H9 (cell line): ENCODE measurements at regions not wholly inside any gene's neighbourhood (a gene's known extent, or its start where the extent isn't known, plus 50 kb on each side); places are given as distances from the start of the nearest gene placed in this dataset.

ENCODE experiments used
- DNase-seq: peaks from one replicate; pipeline ENCODE4 v3.0.0-alpha.2; 2017
- H2AFZ ChIP-seq: one replicate; pipeline ENCODE4 v1.6.1; 2013; ENCODE audit warnings: mild to moderate bottlenecking, low read length, control low read depth, moderate library complexity
- H2AK5ac ChIP-seq: 2 replicates; pipeline ENCODE4 v1.6.1; 2013; ENCODE audit warnings: low read length, control low read depth, mixed read lengths; ENCODE audit not compliant: insufficient read length
- H2BK120ac ChIP-seq: one replicate; pipeline ENCODE4 v1.6.1; 2013; ENCODE audit warnings: low read depth, mild to moderate bottlenecking, low read length, control low read depth, inconsistent platforms; ENCODE audit not compliant: poor library complexity, severe bottlenecking
- H2BK12ac ChIP-seq: 2 replicates; pipeline ENCODE4 v1.6.1; 2013; ENCODE audit warnings: low read length, control low read depth, mixed read lengths, low read depth; ENCODE audit not compliant: insufficient read length
- H2BK15ac ChIP-seq: 2 replicates; pipeline ENCODE4 v1.6.1; 2013; ENCODE audit warnings: low read depth, low read length, control low read depth
- H2BK20ac ChIP-seq: one replicate; pipeline ENCODE4 v1.6.1; 2013; ENCODE audit warnings: low read depth, mild to moderate bottlenecking, low read length, control low read depth, inconsistent platforms; ENCODE audit not compliant: poor library complexity, severe bottlenecking
- H2BK5ac ChIP-seq: 2 replicates; pipeline ENCODE4 v1.6.1; 2013; ENCODE audit warnings: low read length, control low read depth, mixed read lengths; ENCODE audit not compliant: insufficient read length
- H3K14ac ChIP-seq: 2 replicates; pipeline ENCODE4 v1.6.1; 2013; ENCODE audit warnings: low read length, control low read depth; ENCODE audit not compliant: insufficient read depth
- H3K18ac ChIP-seq: 2 replicates; pipeline ENCODE4 v1.6.1; 2013; ENCODE audit warnings: low read depth, mild to moderate bottlenecking, mixed read lengths, low read length, control low read depth; ENCODE audit not compliant: insufficient read length
- H3K23ac ChIP-seq: 2 replicates; pipeline ENCODE4 v1.6.1; 2013; ENCODE audit warnings: low read length, control low read depth, mixed read lengths, low read depth; ENCODE audit not compliant: insufficient read length
- H3K23me2 ChIP-seq: 2 replicates; pipeline ENCODE4 v1.6.1; 2013; ENCODE audit warnings: low read depth, mild to moderate bottlenecking, mixed read lengths, low read length, control low read depth; ENCODE audit not compliant: insufficient read length, poor library complexity, severe bottlenecking
- H3K27ac ChIP-seq: 2 replicates; pipeline ENCODE4 v1.5.1; 2013; ENCODE audit warnings: low read length, control low read depth, mixed read lengths, low read depth; ENCODE audit not compliant: insufficient read length
- H3K27me3 ChIP-seq: 2 replicates; pipeline ENCODE4 v1.6.1; 2013; ENCODE audit warnings: low read length, control low read depth, inconsistent platforms; ENCODE audit not compliant: insufficient read depth
- H3K4ac ChIP-seq: 2 replicates; pipeline ENCODE4 v1.6.1; 2013; ENCODE audit warnings: low read depth, mild to moderate bottlenecking, control low read depth, inconsistent platforms, low read length, moderate library complexity
- H3K4me1 ChIP-seq: 2 replicates; pipeline ENCODE4 v1.6.1; 2013; ENCODE audit warnings: low read length, control low read depth, inconsistent platforms; ENCODE audit not compliant: insufficient read depth
- H3K4me2 ChIP-seq: 2 replicates; pipeline ENCODE4 v1.6.1; 2013; ENCODE audit warnings: low read length, control low read depth, mixed read lengths; ENCODE audit not compliant: insufficient read length, insufficient read depth
- H3K56ac ChIP-seq: 2 replicates; pipeline ENCODE4 v1.6.1; 2013; ENCODE audit warnings: low read depth, mild to moderate bottlenecking, mixed read lengths, low read length, control low read depth; ENCODE audit not compliant: insufficient read length
- H3K79me1 ChIP-seq: 2 replicates; pipeline ENCODE4 v1.6.1; 2013; ENCODE audit warnings: low read depth, mild to moderate bottlenecking, moderate library complexity, low read length, control low read depth, inconsistent platforms; ENCODE audit not compliant: insufficient read depth, poor library complexity, severe bottlenecking
- H3K79me2 ChIP-seq: 2 replicates; pipeline ENCODE4 v1.6.1; 2013; ENCODE audit warnings: low read length, control low read depth, inconsistent platforms; ENCODE audit not compliant: insufficient read depth
- H3K9ac ChIP-seq: 2 replicates; pipeline ENCODE4 v1.6.1; 2013; ENCODE audit warnings: low read length, control low read depth, mixed read lengths; ENCODE audit not compliant: insufficient read length; ENCODE audit errors: extremely low read depth
- H3K9me3 ChIP-seq: one replicate; pipeline ENCODE4 v1.6.1; 2013; ENCODE audit warnings: low read depth, low read length, inconsistent platforms; ENCODE audit not compliant: control insufficient read depth
- H3T11ph ChIP-seq: one replicate; pipeline ENCODE4 v1.6.1; 2013; ENCODE audit warnings: mild to moderate bottlenecking, low read length, control low read depth, inconsistent platforms
- H4K20me1 ChIP-seq: one replicate; pipeline ENCODE4 v1.6.1; 2013; ENCODE audit not compliant: control insufficient read depth, insufficient read length, insufficient read depth
- H4K5ac ChIP-seq: 2 replicates; pipeline ENCODE4 v1.6.1; 2013; ENCODE audit warnings: low read depth, mild to moderate bottlenecking, mixed read lengths, low read length, control low read depth; ENCODE audit not compliant: insufficient read length
- H4K8ac ChIP-seq: replicated peaks from 2 replicates; pipeline ENCODE4 v1.6.1; 2013; ENCODE audit warnings: low read length, control low read depth, mixed read lengths, low read depth; ENCODE audit not compliant: insufficient read length
- H4K91ac ChIP-seq: 2 replicates; pipeline ENCODE4 v1.6.1; 2013; ENCODE audit warnings: low read depth, mild to moderate bottlenecking, moderate library complexity, mixed read lengths, low read length, control low read depth; ENCODE audit not compliant: insufficient read length
- H3K27ac Mint-ChIP-seq, 3 experiments: 2 replicates in 2 of 3; 3 replicates in 1 of 3; pipeline ENCODE4 v1.8.0; 2020 to 2021; ENCODE audit warnings: mixed read lengths in 3 of 3, mild to moderate bottlenecking in 1 of 3, moderate library complexity in 1 of 3
- H3K27me3 Mint-ChIP-seq: 2 replicates; pipeline ENCODE4 v1.8.0; 2021; ENCODE audit warnings: low read depth, mild to moderate bottlenecking, moderate library complexity, mixed read lengths
- H3K36me3 Mint-ChIP-seq, 3 experiments: 2 replicates in 2 of 3; 3 replicates in 1 of 3; pipeline ENCODE4 v1.8.0; 2020 to 2021; ENCODE audit warnings: low read depth in 3 of 3, mixed read lengths in 3 of 3; ENCODE audit not compliant: insufficient read depth in 1 of 3
- H3K4me1 Mint-ChIP-seq, 2 experiments: 2 replicates each; pipeline ENCODE4 v1.8.0; 2020; ENCODE audit warnings: mixed read lengths in 2 of 2
- H3K4me3 Mint-ChIP-seq, 2 experiments: 2 replicates in 1 of 2; 3 replicates in 1 of 2; pipeline ENCODE4 v1.8.0; 2020 to 2021; ENCODE audit warnings: mild to moderate bottlenecking in 2 of 2, mixed read lengths in 2 of 2, moderate library complexity in 1 of 2
- H3K9me3 Mint-ChIP-seq, 2 experiments: 2 replicates in 1 of 2; 3 replicates in 1 of 2; pipeline ENCODE4 v1.8.0; 2020; ENCODE audit warnings: mild to moderate bottlenecking in 2 of 2, mixed read lengths in 2 of 2, moderate library complexity in 1 of 2
- CTCF ChIP-seq: fragments of 200-600 bp; sonication (generic); conservative IDR thresholded peaks from 3 replicates; pipeline ENCODE4 v1.8.0; 2021; ENCODE audit warnings: antibody characterized with exemption, mild to moderate bottlenecking
- WGBS: extraction: QIAGEN DNeasy Blood & Tissue Kit; methylation state at CpG from one replicate; pipeline ENCODE4 v1.1.7; 2013; ENCODE audit warnings: missing lambda C conversion rate, low lambda C conversion rate, mixed read lengths; ENCODE audit not compliant: insufficient read length; ENCODE audit errors: extremely low coverage; 5-methylcytosine and 5-hydroxymethylcytosine counted together

- H3K79me1 ChIP-seq = no peaks in the 10 kb centered on the region
- no peak for TF ChIP-seq CTCF
- no peak overlapping the region for H3K4me2 ChIP-seq
- H3K27ac ChIP-seq = no peak overlapping the region
- no peak overlapping the region for H2BK12ac ChIP-seq
- no peaks in the 10 kb centered on the region for H3K79me2 ChIP-seq
- no peak overlapping the region for H4K91ac ChIP-seq
- no peak overlapping the region for H2BK5ac ChIP-seq
- no peak overlapping the region for H3K23ac ChIP-seq
- Mint-ChIP-seq H3K9me3 (no peaks in the 10 kb centered on the region), H3K4me3 (no peak overlapping the region), H3K4me1 (no peaks in the 10 kb centered on the region), H3K27ac (no peak overlapping the region), H3K36me3 (no peaks in the 10 kb centered on the region; a peak in 1 of 7 replicates), H3K27me3 (no peaks in the 10 kb centered on the region)
- no peak overlapping the region for H3T11ph ChIP-seq
- no peak overlapping the region for H2BK20ac ChIP-seq
- no peak overlapping the region for H3K18ac ChIP-seq
- no peak overlapping the region for H2AK5ac ChIP-seq
- no peaks in the 10 kb centered on the region for H3K23me2 ChIP-seq
- no peak overlapping the region for H4K8ac ChIP-seq
- H3K14ac ChIP-seq = no peak overlapping the region
- no peak overlapping the region for H4K5ac ChIP-seq
- H3K9ac ChIP-seq = no peak overlapping the region
- H2AFZ ChIP-seq = no peak overlapping the region
- no peaks in the 10 kb centered on the region for H3K27me3 ChIP-seq
- no peak overlapping the region for H3K4ac ChIP-seq
- no peak overlapping the region for H3K56ac ChIP-seq
- no peaks in the 10 kb centered on the region for H4K20me1 ChIP-seq
- DNase-seq = no peak
- H2BK15ac ChIP-seq = no peak overlapping the region
- no peak overlapping the region for H2BK120ac ChIP-seq
- no peaks in the 10 kb centered on the region for H3K4me1 ChIP-seq
- no CpG with 5 or more reads among the region's 1 CpG for WGBS
- H3K9me3 ChIP-seq = no peaks in the 10 kb centered on the region
Observed at GRCh38 chr4:28665306-28665705, 1804.7 kb downstream of the STIM2 start.
